ENCODE measurements at regions not wholly inside any gene's neighbourhood (a gene's known extent, or its start where the extent isn't known, plus 50 kb on each side); places are given as distances from the start of the nearest gene placed in this dataset.

- FAIRE-seq = no peak
- TF ChIP-seq POLR2A (IDR thresholded peaks at IDR 0.05; ENCODE audit: low read depth, low read length) = no peak
- DNase-seq (ENCODE audit: insufficient read length, low spot score) = no peak
These were observed 161.8 kb upstream of the DCN start for GRCh38 chr12:91344408-91344807.

DNA sequence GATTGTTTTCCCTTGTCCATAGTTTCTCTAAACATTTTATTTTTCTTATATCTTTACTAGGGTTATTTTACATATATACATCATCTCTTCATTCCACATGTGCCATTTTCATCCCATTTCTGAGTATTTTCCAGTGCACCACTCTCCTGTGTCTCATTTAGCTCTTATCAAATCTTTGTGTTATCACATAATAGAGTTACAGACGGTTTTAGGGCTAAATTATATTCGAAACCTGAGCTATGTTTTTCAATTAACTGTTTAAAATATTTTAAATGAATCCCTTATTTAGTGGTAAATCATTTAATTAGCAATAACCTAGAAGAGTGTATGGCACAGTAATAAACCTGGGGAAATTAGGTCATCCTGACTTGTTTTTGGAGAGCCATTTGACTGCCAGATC is 160.4 kb upstream of the DCN start:
- no peak for TF ChIP-seq POLR2A (IDR thresholded peaks at IDR 0.05; ENCODE audit: low read depth, low read length)
- FAIRE-seq (no peak), DNase-seq (ENCODE audit: insufficient read length, low spot score) (no peak)

DNA sequence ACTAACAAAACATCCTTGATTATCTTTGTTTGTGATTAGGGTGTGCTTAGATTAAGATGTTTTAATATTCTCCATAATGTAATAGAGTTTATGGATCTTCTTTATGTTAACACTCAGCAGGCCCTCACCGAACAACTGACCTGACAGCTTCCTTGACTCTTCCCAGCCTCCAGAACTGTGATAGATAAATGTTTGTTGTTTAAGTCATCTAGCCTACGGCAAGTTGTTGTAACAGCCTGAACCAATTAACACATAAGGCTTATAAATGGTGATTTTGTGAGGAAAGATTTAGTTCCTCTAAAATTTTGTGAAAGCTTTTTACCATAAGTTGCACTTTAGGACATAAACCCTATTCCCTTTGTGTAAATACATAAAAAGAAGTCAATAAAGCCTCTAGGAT is 156.5 kb upstream of the DCN start:
- no peak for TF ChIP-seq POLR2A (IDR thresholded peaks at IDR 0.05; ENCODE audit: low read depth, low read length)
- FAIRE-seq (no peak), DNase-seq (ENCODE audit: insufficient read length, low spot score) (no peak)

GRCh38 chr12:91335699-91336098 is 153.1 kb upstream of the DCN start:
- DNase-seq (ENCODE audit: insufficient read length, low spot score) = no peak
- no peak for FAIRE-seq
- no peak for TF ChIP-seq POLR2A (IDR thresholded peaks at IDR 0.05; ENCODE audit: low read depth, low read length)

GRCh38 chr12:91333966-91334365 is 151.3 kb upstream of the DCN start:
- no peak for DNase-seq (ENCODE audit: insufficient read length, low spot score)
- TF ChIP-seq POLR2A (IDR thresholded peaks at IDR 0.05; ENCODE audit: low read depth, low read length) = no peak
- FAIRE-seq = peak; percentile 43

DNA sequence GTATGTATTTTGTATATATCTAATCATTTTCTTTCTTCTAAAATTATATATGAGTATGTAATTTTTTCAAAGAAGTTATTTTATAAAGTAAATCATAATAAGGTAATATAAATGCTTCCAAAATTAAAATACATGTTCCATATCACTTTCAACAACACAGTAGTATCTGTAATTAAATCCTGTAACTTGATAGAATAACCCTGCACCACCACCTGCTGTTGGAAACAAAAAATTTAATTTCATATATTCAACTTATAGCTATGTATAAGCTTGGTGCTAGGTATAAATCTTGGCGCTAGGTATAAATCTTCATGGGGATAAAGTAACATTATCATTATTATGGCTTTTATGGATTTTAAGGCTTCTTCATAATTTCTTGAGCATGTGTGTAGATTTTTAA is 149.7 kb upstream of the DCN start:
- no peak for DNase-seq (ENCODE audit: insufficient read length, low spot score)

GRCh38 chr12:91331371-91331770 is 148.8 kb upstream of the DCN start:
- no peak for FAIRE-seq

More for the DNA sequence above, 149.7 kb upstream of the DCN start:
- no peak for FAIRE-seq
- TF ChIP-seq POLR2A (IDR thresholded peaks at IDR 0.05; ENCODE audit: low read depth, low read length) = no peak

GRCh38 chr12:91328451-91328850 is 145.8 kb upstream of the DCN start:
- no peak for TF ChIP-seq POLR2A (IDR thresholded peaks at IDR 0.05; ENCODE audit: low read depth, low read length)
- no peak for DNase-seq (ENCODE audit: insufficient read length, low spot score)
- no peak for FAIRE-seq

More at GRCh38 chr12:91331371-91331770, 148.8 kb upstream of the DCN start:
- DNase-seq (ENCODE audit: insufficient read length, low spot score) = no peak
- no peak for TF ChIP-seq POLR2A (IDR thresholded peaks at IDR 0.05; ENCODE audit: low read depth, low read length)

DNA sequence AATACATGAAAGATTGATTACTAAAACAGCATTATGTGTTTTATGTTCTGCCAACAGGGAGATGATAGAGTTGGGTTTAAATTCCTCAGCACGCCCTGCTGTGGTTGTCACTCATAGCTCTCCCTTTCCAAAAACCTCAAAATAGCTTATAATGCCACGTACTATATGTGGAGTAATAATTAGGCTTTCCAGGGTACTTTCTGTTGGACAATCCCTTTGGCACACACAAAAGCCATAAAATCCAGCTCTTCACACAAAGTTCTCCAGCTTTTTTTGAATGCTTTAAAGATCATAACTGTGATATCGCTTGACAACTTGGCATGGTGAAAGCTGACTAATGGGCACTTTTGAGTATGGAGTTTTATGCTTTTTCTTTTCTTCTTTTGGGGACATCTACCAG is 145.3 kb upstream of the DCN start:
- no peak for DNase-seq (ENCODE audit: insufficient read length, low spot score)
- FAIRE-seq = no peak
- no peak for TF ChIP-seq POLR2A (IDR thresholded peaks at IDR 0.05; ENCODE audit: low read depth, low read length)

DNA sequence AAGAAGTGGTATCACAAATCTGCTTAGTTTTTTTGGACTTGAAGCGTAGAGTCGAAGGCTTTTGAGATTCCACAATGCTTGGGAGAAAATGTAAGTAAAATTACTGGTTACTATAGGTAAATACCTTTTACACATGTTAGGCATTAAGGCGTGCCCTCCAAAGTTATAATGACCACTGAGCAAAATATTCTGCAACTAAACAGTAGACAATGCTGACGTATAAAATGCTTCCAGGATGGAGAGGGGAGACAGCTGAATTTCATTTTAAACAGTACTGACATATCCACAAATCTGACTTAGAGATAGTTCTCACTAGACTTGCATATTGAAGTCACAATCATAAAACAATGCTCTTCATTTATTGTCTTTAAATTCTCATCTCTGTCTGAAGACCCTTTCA is 144.5 kb upstream of the DCN start:
- no peak for TF ChIP-seq POLR2A (IDR thresholded peaks at IDR 0.05; ENCODE audit: low read depth, low read length)
- DNase-seq (ENCODE audit: insufficient read length, low spot score) (no peak), FAIRE-seq (no peak)

GRCh38 chr12:91326058-91327027 is 143.7 kb upstream of the DCN start:
- DNase-seq (ENCODE audit: insufficient read length, low spot score) = peak; percentile 3
- no peak for TF ChIP-seq POLR2A (IDR thresholded peaks at IDR 0.05; ENCODE audit: low read depth, low read length)
- peak; percentile 76 for FAIRE-seq

DNA sequence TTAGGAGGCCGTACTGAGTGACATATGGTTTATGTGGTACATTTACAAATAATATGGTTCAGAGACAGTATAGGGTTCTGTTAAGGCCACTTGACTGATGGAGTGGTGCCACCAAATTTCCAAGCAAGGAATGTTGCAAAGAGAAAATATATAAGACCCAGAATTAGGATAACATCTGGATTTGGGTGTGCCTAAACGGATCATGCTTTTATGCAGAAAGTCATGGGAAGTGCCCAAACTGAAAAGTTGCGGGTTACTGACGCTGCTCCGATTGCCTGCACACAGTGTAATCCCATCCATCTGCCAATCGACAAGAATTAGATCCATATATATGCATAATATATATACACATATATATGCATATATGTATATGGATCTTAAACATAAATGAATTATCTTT is 138.4 kb upstream of the DCN start:
- TF ChIP-seq POLR2A (IDR thresholded peaks at IDR 0.05; ENCODE audit: low read depth, low read length) = no peak
- no peak for DNase-seq (ENCODE audit: insufficient read length, low spot score)
- FAIRE-seq = no peak

- DNase-seq (ENCODE audit: insufficient read length, low spot score) = no peak
- no peak for FAIRE-seq
- no peak for TF ChIP-seq POLR2A (IDR thresholded peaks at IDR 0.05; ENCODE audit: low read depth, low read length)
These were observed 136.6 kb upstream of the DCN start for GRCh38 chr12:91319071-91319760.

- FAIRE-seq = no peak
- DNase-seq (ENCODE audit: insufficient read length, low spot score) = no peak
- TF ChIP-seq POLR2A (IDR thresholded peaks at IDR 0.05; ENCODE audit: low read depth, low read length) = no peak
These were observed 134.7 kb upstream of the DCN start for GRCh38 chr12:91317306-91317705.

- no peak for FAIRE-seq
- no peak for DNase-seq (ENCODE audit: insufficient read length, low spot score)
- TF ChIP-seq POLR2A (IDR thresholded peaks at IDR 0.05; ENCODE audit: low read depth, low read length) = no peak
These were observed 134.3 kb upstream of the DCN start for GRCh38 chr12:91316907-91317269.

Data from H54 (cell line).